Mammary epithelial cell (primary cell): ENCODE measurements at regions not wholly inside any gene's neighbourhood (a gene's known extent, or its start where the extent isn't known, plus 50 kb on each side); places are given as distances from the start of the nearest gene placed in this dataset.

Experiments
- EZH2 ChIP-seq: IDR thresholded peaks from 2 replicates; pipeline ENCODE4 v1.6.1; 2012; ENCODE audit warnings: low read length, inconsistent platforms, borderline replicate concordance
- TF ChIP-seq, protein P1 (sequence below), 2 donors: IDR thresholded peaks in 1 of 2; conservative IDR thresholded peaks in 1 of 2; 2 replicates each; pipeline ENCODE4 v1.5.1; 2011 to 2012; ENCODE audit warnings: inconsistent platforms in 2 of 2, low read length in 2 of 2, mild to moderate bottlenecking in 2 of 2, control low read depth in 1 of 2, low read depth in 1 of 2; ENCODE audit not compliant: insufficient read depth in 1 of 2; ENCODE audit errors: extremely low read depth in 1 of 2

DNA sequence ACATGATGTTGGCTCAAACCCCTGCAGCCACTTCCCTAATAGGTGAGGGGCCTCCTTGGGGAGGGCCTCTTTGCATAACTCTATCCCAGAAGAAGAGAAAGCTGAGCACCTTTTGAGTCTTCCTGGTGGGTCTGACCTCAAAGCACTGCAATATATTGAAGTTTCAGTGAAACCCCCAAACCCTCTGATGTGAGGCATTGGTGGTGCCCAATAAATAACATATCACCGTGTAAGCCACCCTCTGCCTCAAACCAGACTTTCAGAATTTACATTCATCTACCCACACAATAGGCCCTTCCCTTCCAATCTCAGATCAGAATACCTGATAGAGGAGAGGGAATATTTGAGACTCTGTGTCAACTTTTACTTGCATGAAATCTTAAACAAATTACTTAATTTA lies 142.8 kb upstream of the STK17B start:
- TF ChIP-seq EZH2: no peak
- TF ChIP-seq, protein P1, sequence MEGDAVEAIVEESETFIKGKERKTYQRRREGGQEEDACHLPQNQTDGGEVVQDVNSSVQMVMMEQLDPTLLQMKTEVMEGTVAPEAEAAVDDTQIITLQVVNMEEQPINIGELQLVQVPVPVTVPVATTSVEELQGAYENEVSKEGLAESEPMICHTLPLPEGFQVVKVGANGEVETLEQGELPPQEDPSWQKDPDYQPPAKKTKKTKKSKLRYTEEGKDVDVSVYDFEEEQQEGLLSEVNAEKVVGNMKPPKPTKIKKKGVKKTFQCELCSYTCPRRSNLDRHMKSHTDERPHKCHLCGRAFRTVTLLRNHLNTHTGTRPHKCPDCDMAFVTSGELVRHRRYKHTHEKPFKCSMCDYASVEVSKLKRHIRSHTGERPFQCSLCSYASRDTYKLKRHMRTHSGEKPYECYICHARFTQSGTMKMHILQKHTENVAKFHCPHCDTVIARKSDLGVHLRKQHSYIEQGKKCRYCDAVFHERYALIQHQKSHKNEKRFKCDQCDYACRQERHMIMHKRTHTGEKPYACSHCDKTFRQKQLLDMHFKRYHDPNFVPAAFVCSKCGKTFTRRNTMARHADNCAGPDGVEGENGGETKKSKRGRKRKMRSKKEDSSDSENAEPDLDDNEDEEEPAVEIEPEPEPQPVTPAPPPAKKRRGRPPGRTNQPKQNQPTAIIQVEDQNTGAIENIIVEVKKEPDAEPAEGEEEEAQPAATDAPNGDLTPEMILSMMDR (conservative IDR thresholded peaks at IDR 0.05 in 1 of 2, IDR thresholded peaks at IDR 0.05 in 1 of 2; ENCODE audit: extremely low read depth in 1 of 2, insufficient read depth in 1 of 2, low read depth in 1 of 2, low read length in 2 of 2): no peak
